H1 (cell line): ENCODE measurements at regions not wholly inside any gene's neighbourhood (a gene's known extent, or its start where the extent isn't known, plus 50 kb on each side); places are given as distances from the start of the nearest gene placed in this dataset.

Experiments used
- CTCF ChIA-PET: fragments of 300-600 bp; sonication (Branson Sonifier 250); formaldehyde crosslinking; loops from one replicate; lab custom pipeline; 2021; ENCODE audit not compliant: partially characterized antibody; lab: Charles Lee
- POLR2A ChIA-PET: fragments of 300-600 bp; sonication (Branson Sonifier 250); formaldehyde crosslinking; loops from one replicate; lab custom pipeline; 2021; ENCODE audit warnings: inconsistent platforms; ENCODE audit not compliant: partially characterized antibody; lab: Charles Lee
- DNase-seq, 2 experiments: peaks; one replicate each; pipeline versions ENCODE4 v3.0.0 to v3.0.0-alpha.2; 2010 to 2022; ENCODE audit warnings: low spot score in 2 of 2, low read depth in 1 of 2, mixed read lengths in 1 of 2
- FAIRE-seq: peaks from 2 replicates; lab custom pipeline; 2011; peaks lifted over from hg19 to GRCh38; lab: Jason Lieb, UNC
- H2AFZ ChIP-seq: 2 replicates; pipeline ENCODE4 v1.8.1; 2012; ENCODE audit warnings: low read length, inconsistent platforms
- H2AK5ac ChIP-seq: 2 replicates; pipeline ENCODE4 v1.6.1; 2013; ENCODE audit warnings: low read depth, low read length
- H2BK120ac ChIP-seq: replicated peaks from 2 replicates; pipeline ENCODE3; 2013; ENCODE audit warnings: low read depth, low read length, inconsistent platforms
- H2BK12ac ChIP-seq: 2 replicates; pipeline ENCODE4 v1.6.1; 2013; ENCODE audit warnings: low read depth, low read length
- H2BK15ac ChIP-seq: 2 replicates; pipeline ENCODE4 v1.6.1; 2013; ENCODE audit warnings: low read length
- H2BK20ac ChIP-seq: 2 replicates; pipeline ENCODE4 v1.6.1; 2013; ENCODE audit warnings: low read length
- H2BK5ac ChIP-seq: 2 replicates; pipeline ENCODE4 v1.6.1; 2013; ENCODE audit warnings: low read depth, low read length
- H3K14ac ChIP-seq: 2 replicates; pipeline ENCODE4 v1.6.1; 2013; ENCODE audit warnings: inconsistent platforms; ENCODE audit not compliant: insufficient read length
- H3K18ac ChIP-seq: 2 replicates; pipeline ENCODE4 v1.6.1; 2013; ENCODE audit warnings: low read length; ENCODE audit errors: extremely low read depth
- H3K23ac ChIP-seq: 2 replicates; pipeline ENCODE4 v1.6.1; 2013; ENCODE audit warnings: inconsistent platforms; ENCODE audit not compliant: insufficient read length
- H3K23me2 ChIP-seq: 2 replicates; pipeline ENCODE4 v1.6.1; 2013; ENCODE audit warnings: low read depth, low read length
- H3K27ac ChIP-seq: 2 replicates; pipeline ENCODE4 v1.6.1; 2011; ENCODE audit warnings: low read depth, low read length, inconsistent platforms
- H3K27me3 ChIP-seq, 4 experiments: replicated peaks in 1 of 4; 1 replicate in 1 of 4; 2 replicates in 3 of 4; pipeline versions ENCODE4 v1.6.1 to v1.8.1; 2011 to 2013; ENCODE audit warnings: low read length in 3 of 4, mild to moderate bottlenecking in 3 of 4, inconsistent platforms in 2 of 4, mixed read lengths in 2 of 4, moderate library complexity in 1 of 4; ENCODE audit not compliant: control insufficient read depth in 3 of 4, insufficient read depth in 3 of 4; ENCODE audit errors: extremely low read depth in 1 of 4
- H3K36me3 ChIP-seq, 4 experiments: 2 replicates each; pipeline versions ENCODE4 v1.6.1 to v1.8.1; 2011 to 2013; ENCODE audit warnings: mild to moderate bottlenecking in 4 of 4, low read length in 3 of 4, moderate library complexity in 2 of 4, control low read depth in 1 of 4, inconsistent platforms in 1 of 4; ENCODE audit not compliant: insufficient read depth in 4 of 4, control insufficient read depth in 2 of 4
- H3K4ac ChIP-seq: replicated peaks from 2 replicates; pipeline ENCODE3; 2013; ENCODE audit warnings: low read length, low read depth, mixed read lengths, inconsistent platforms; ENCODE audit not compliant: insufficient read length
- H3K4me1 ChIP-seq, 4 experiments: replicated peaks in 1 of 4; 1 replicate in 1 of 4; 2 replicates in 3 of 4; pipeline versions ENCODE4 v1.6.1 to v1.8.1; 2011 to 2013; ENCODE audit warnings: low read length in 3 of 4, inconsistent platforms in 2 of 4, mixed read lengths in 1 of 4; ENCODE audit not compliant: insufficient read depth in 4 of 4, control insufficient read depth in 3 of 4
- H3K4me2 ChIP-seq, 2 experiments: 2 replicates each; pipeline versions ENCODE4 v1.6.1 to v1.8.1; 2011 to 2013; ENCODE audit warnings: low read depth in 2 of 2, low read length in 2 of 2, control low read depth in 1 of 2, inconsistent platforms in 1 of 2, mild to moderate bottlenecking in 1 of 2; ENCODE audit not compliant: insufficient read depth in 1 of 2
- H3K4me3 ChIP-seq, 4 experiments: fragments of 200-600, 300-600 bp in 1 of 4; sonication (generic), shearing (Covaris generic), sonication (Bioruptor Twin) in 1 of 4; 2 replicates each; pipeline versions ENCODE4 v1.5.1 to v1.8.1; 2011 to 2016; ENCODE audit warnings: low read length in 4 of 4, low read depth in 3 of 4, control low read depth in 2 of 4, inconsistent platforms in 2 of 4, mild to moderate bottlenecking in 2 of 4, mixed read lengths in 1 of 4, moderate library complexity in 1 of 4; ENCODE audit not compliant: insufficient read depth in 2 of 4; ENCODE audit errors: extremely low read depth in 1 of 4
- H3K56ac ChIP-seq: replicated peaks from 2 replicates; pipeline ENCODE3; 2013; ENCODE audit warnings: low read depth, mild to moderate bottlenecking, mixed read lengths, low read length, inconsistent platforms; ENCODE audit not compliant: insufficient read length
- H3K79me1 ChIP-seq: 2 replicates; pipeline ENCODE4 v1.6.1; 2013; ENCODE audit warnings: low read depth, low read length, control low read depth
- H3K79me2 ChIP-seq, 2 experiments: 2 replicates each; pipeline versions ENCODE4 v1.6.1 to v1.8.1; 2012 to 2013; ENCODE audit warnings: low read length in 2 of 2, mild to moderate bottlenecking in 2 of 2, inconsistent platforms in 1 of 2; ENCODE audit not compliant: insufficient read depth in 2 of 2, control insufficient read depth in 1 of 2
- H3K9ac ChIP-seq, 4 experiments: replicated peaks in 1 of 4; 1 replicate in 1 of 4; 2 replicates in 3 of 4; pipeline versions ENCODE4 v1.6.1 to v1.8.1; 2011 to 2013; ENCODE audit warnings: low read depth in 3 of 4, low read length in 3 of 4, control low read depth in 2 of 4, mild to moderate bottlenecking in 2 of 4, moderate library complexity in 2 of 4, inconsistent platforms in 1 of 4; ENCODE audit errors: extremely low read depth in 1 of 4
- H3K9me3 ChIP-seq, 2 experiments: 2 replicates each; pipeline versions ENCODE4 v1.6.1 to v1.8.1; 2012 to 2013; ENCODE audit warnings: mild to moderate bottlenecking in 2 of 2, moderate library complexity in 2 of 2, control low read depth in 1 of 2, inconsistent platforms in 1 of 2, low read depth in 1 of 2, low read length in 1 of 2, mixed read lengths in 1 of 2; ENCODE audit not compliant: insufficient read depth in 2 of 2
- H4K20me1 ChIP-seq, 2 experiments: replicated peaks in 1 of 2; 2 replicates each; pipeline versions ENCODE3 to v1.8.1; 2011 to 2013; ENCODE audit warnings: inconsistent platforms in 2 of 2, low read length in 2 of 2, mild to moderate bottlenecking in 1 of 2; ENCODE audit not compliant: insufficient read depth in 2 of 2, control insufficient read depth in 1 of 2
- H4K5ac ChIP-seq: 2 replicates; pipeline ENCODE4 v1.6.1; 2013; ENCODE audit warnings: low read length, low read depth, mixed read lengths, inconsistent platforms; ENCODE audit not compliant: insufficient read length
- H4K8ac ChIP-seq: 2 replicates; pipeline ENCODE4 v1.8.0; 2013; ENCODE audit warnings: mild to moderate bottlenecking, moderate library complexity, low read length, inconsistent platforms; ENCODE audit not compliant: insufficient read depth; ENCODE audit errors: extremely low read depth
- H4K91ac ChIP-seq: replicated peaks from 2 replicates; pipeline ENCODE3; 2013; ENCODE audit warnings: low read length, mixed read lengths, inconsistent platforms; ENCODE audit not compliant: insufficient read length
- BACH1 ChIP-seq: IDR thresholded peaks from 2 replicates; pipeline ENCODE4 v1.6.1; 2012; ENCODE audit warnings: low read length, improper control_type of control experiment
- EGR1 ChIP-seq: IDR thresholded peaks from 2 replicates; pipeline ENCODE4 v1.6.1; 2011; ENCODE audit warnings: low read depth, low read length, borderline replicate concordance
- NRF1 ChIP-seq: IDR thresholded peaks from 2 replicates; pipeline ENCODE4 v1.6.1; 2011; ENCODE audit warnings: mild to moderate bottlenecking, low read depth, low read length, improper control_type of control experiment
- YY1 ChIP-seq: IDR thresholded peaks from 2 replicates; pipeline ENCODE4 v1.6.1; 2011; ENCODE audit warnings: low read depth, mild to moderate bottlenecking, low read length
- WGBS, 2 experiments: shearing (Covaris generic) in 1 of 2; methylation state at CpG; one replicate each; pipeline versions ENCODE4 v1.1.6 to v1.1.7; 2013 to 2015; ENCODE audit warnings: low lambda C conversion rate in 2 of 2, mixed read lengths in 2 of 2, inconsistent platforms in 1 of 2, low coverage in 1 of 2, missing lambda C conversion rate in 1 of 2; ENCODE audit not compliant: insufficient replicate concordance in 2 of 2, insufficient coverage in 1 of 2, insufficient read length in 1 of 2; ENCODE audit errors: extremely low coverage in 1 of 2, missing lambda C conversion rate in 1 of 2; 5-methylcytosine and 5-hydroxymethylcytosine counted together

DNA sequence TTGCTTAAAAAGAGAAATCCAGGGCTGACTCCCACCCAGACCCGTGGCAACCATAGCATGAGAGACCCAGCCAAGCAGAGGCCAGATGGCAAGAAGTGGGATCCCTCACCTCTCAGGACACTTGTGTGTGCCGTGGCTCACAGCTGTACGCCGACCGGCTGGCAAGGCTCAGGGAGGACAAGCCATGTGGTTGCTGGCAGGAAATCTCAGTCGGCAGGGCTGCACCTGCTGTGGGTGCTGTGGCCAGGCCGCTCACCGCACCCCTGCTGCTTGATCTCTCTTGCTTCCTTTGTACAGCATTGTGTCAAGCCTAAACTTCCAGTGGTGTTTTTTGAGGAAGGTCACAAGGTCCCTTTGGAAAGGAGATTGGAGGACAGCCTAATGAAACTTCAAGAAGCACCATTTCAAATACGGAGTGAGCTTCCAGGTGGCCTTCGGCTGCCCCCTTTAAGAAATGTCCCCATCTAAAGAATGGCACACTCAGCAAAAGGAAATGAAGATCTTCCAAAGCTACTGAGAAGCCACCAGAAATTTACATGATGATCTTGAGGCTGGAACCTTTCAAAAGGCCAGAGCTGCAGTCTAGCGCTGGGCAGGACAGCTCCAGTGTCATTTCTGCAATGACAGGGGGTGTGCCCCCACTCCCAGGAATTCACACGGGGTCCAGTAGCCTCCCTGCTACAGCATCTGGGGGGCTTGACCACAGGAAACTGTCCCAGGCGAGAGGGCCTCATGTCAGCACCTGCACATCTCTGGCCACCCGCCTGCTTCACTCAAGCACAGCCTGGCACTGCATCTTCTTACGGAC, 409.0 kb upstream of the MGMT start:
- Histone ChIP-seq H4K20me1 (peaks cover 0 to 3% of the 10 kb centered on the region in 2 experiments), H3K9ac (no peak overlapping the region), H3K79me2 (no peaks in the 10 kb centered on the region), H2BK5ac (no peak overlapping the region), H4K8ac (no peak overlapping the region), H2BK15ac (no peak overlapping the region), H3K27ac (no peak overlapping the region), H3K9me3 (no peaks in the 10 kb centered on the region), H4K5ac (no peak overlapping the region), H3K23ac (no peak overlapping the region), H2BK12ac (no peak overlapping the region), H2BK20ac (no peak overlapping the region), H3K4ac (no peak overlapping the region), H3K23me2 (no peaks in the 10 kb centered on the region), H3K36me3 (no peaks in the 10 kb centered on the region), H3K56ac (no peak overlapping the region), H2AK5ac (no peak overlapping the region), H3K27me3 (no peaks in the 10 kb centered on the region), H2AFZ (no peak overlapping the region), H3K4me3 (no peak overlapping the region), H3K4me2 (no peak overlapping the region), H3K18ac (no peak overlapping the region), H3K4me1 (peaks cover 0 to 3% (median 2%) of the 10 kb centered on the region in 4 experiments; a peak in 2 of 7 replicates), H2BK120ac (no peak overlapping the region), H3K79me1 (no peaks in the 10 kb centered on the region), H3K14ac (no peak overlapping the region), H4K91ac (no peak overlapping the region)
- FAIRE-seq (no peak), DNase-seq (no peak)
- WGBS, 2 experiments, result 95% methylated on average over 14 of the region's 15 CpGs; no CpG with 5 or more reads in 1 of the 2 experiments
- ChIA-PET CTCF (no interaction called here), POLR2A (no interaction called here)
- TF ChIP-seq YY1 (no peak), NRF1 (no peak), BACH1 (no peak), EGR1 (no peak)
